22Rv1 (cell line): ENCODE measurements at regions not wholly inside any gene's neighbourhood (a gene's known extent, or its start where the extent isn't known, plus 50 kb on each side); places are given as distances from the start of the nearest gene placed in this dataset.

Source experiments
- H3K27ac ChIP-seq: fragments of 450-650 bp; 2 replicates; pipeline ENCODE4 v1.5.1; 2017
- CTCF ChIP-seq: fragments of 450-650 bp; IDR thresholded peaks from 2 replicates; pipeline ENCODE4 v1.5.1; 2017; ENCODE audit warnings: mild to moderate bottlenecking
- ZFX ChIP-seq: fragments of 450-650 bp; IDR thresholded peaks from 2 replicates; pipeline ENCODE4 v1.6.1; 2017; ENCODE audit warnings: antibody characterized with exemption, borderline replicate concordance

DNA sequence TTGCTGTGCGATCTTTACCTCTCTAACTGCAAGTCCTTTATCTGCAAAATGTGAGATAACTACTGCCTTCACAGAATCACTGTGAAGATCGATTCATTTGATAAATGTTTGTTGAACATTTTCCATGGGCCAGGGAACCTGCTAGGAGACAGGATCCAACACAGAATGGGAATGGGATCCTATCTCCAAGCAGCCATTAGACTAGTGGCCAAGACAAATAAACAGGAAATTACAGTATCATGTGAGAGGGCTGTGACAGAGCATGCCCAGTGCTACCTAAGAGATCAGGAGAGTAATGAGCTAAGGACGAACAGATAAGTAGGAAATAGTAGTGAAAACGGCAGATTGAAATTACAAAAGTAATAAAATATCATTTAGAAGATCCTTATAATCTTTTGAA lies 105.7 kb downstream of the GRIN2B start:
- H3K27ac ChIP-seq = no peak overlapping the region
- no peak for TF ChIP-seq CTCF
- no peak for TF ChIP-seq ZFX

DNA sequence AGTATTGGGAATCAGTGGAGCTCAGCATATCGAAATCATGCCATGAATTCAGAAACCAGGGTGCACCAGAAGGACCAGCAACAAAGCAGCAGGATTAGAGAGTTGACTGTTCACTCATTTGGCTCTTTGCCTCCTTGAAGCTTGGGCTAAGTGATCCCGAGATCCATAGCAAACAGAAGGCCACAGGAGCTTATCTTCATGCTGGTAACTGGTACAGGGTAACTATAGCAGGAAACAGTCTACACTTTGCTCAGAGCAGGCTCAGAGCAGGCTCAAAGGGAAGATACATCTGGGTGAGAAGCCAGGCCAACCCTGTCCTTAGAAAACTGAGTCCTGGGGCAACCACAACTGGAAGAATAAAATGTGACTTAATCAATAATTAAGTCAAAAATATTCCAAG lies 111.1 kb downstream of the GRIN2B start:
- no peak for TF ChIP-seq CTCF
- TF ChIP-seq ZFX = no peak
- H3K27ac ChIP-seq = no peak overlapping the region

GRCh38 chr12:13864081-13864673 lies 117.2 kb downstream of the GRIN2B start:
- TF ChIP-seq CTCF (peak; percentile 99), ZFX (no peak)
- H3K27ac ChIP-seq = no peak overlapping the region

GRCh38 chr12:13857750-13858149 lies 123.7 kb downstream of the GRIN2B start:
- no peak for TF ChIP-seq ZFX
- no peak overlapping the region for H3K27ac ChIP-seq

- TF ChIP-seq CTCF = no peak
- TF ChIP-seq ZFX = no peak
- H3K27ac ChIP-seq = no peak overlapping the region
Observed at GRCh38 chr12:13853471-13853870, 127.9 kb downstream of the GRIN2B start.

GRCh38 chr12:13851828-13852227 lies 129.6 kb downstream of the GRIN2B start:
- H3K27ac ChIP-seq = no peak overlapping the region
- TF ChIP-seq CTCF (no peak), ZFX (no peak)

DNA sequence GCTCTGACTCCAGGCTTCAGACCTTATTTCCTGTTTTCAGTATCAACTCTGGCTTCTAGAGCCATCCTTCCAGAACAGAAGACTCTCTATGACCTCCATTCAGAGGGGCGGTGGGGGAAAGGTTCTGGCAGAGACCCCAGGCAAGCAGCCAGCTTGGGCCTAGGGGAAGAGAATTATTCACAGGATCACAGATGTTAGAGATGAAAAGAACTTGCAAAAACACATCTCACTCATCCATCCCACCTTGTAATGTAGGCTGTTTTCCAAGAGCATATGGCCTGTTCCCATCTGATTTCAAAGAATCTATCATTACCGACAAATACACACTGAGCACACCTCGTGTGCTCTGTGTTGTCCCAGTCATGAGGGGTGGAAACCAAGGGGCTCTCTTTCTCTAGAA lies 131.9 kb downstream of the GRIN2B start:
- TF ChIP-seq ZFX (no peak), CTCF (no peak)
- H3K27ac ChIP-seq = no peak overlapping the region

DNA sequence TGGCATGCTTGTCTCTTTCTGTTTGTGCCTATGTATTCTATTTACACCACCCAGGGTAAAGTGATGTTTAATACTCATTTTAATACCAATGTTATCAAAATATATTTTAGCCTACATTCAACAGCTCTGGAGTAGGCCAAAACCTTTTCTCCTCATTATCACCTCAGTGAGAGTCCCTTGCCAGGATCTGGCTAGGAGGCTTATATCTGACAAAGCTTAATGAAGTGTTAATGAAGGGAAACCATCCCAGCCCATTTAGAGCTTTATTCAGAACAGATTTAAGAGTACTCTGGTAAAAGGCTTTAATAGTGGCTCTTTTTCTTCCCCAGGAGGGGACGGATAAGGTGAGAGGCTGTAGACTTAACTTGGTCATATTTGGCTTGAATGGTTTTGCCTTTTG lies 137.6 kb downstream of the GRIN2B start:
- TF ChIP-seq CTCF (no peak), ZFX (no peak)
- H3K27ac ChIP-seq = no peak overlapping the region
